WTC11 (cell line): ENCODE measurements at regions not wholly inside any gene's neighbourhood (a gene's known extent, or its start where the extent isn't known, plus 50 kb on each side); places are given as distances from the start of the nearest gene placed in this dataset.

Experiments
- ATAC-seq: fragments of 200-7000 bp; cut with Tn5 transposase; 2 replicates; pipeline ENCODE4 v1.10.0; 2021; ENCODE audit warnings: mild to moderate bottlenecking, moderate library complexity
- CTCF ChIA-PET: fragments of 300-600 bp; sonication (Branson Sonifier 250); formaldehyde crosslinking; loops from one replicate; lab custom pipeline; 2021; ENCODE audit warnings: antibody characterized with exemption; lab: Charles Lee
- POLR2A ChIA-PET: fragments of 350-600 bp; sonication (Branson Sonifier 250); formaldehyde crosslinking; loops from one replicate; lab custom pipeline; 2021; ENCODE audit warnings: antibody characterized with exemption; lab: Charles Lee
- DNase-seq: peaks from one replicate; pipeline ENCODE4 v3.0.0; 2021; ENCODE audit warnings: low spot score
- H3K27ac Mint-ChIP-seq: 2 replicates; pipeline ENCODE4 v1.8.0; 2021; ENCODE audit warnings: mixed read lengths
- H3K27me3 Mint-ChIP-seq: 2 replicates; pipeline ENCODE4 v1.8.0; 2021; ENCODE audit warnings: low read depth, mild to moderate bottlenecking, moderate library complexity, mixed read lengths
- H3K36me3 Mint-ChIP-seq: 2 replicates; pipeline ENCODE4 v1.8.0; 2021; ENCODE audit warnings: mixed read lengths
- H3K4me1 Mint-ChIP-seq: 2 replicates; pipeline ENCODE4 v1.8.0; 2022; ENCODE audit warnings: mixed read lengths
- H3K4me3 Mint-ChIP-seq: 2 replicates; pipeline ENCODE4 v1.8.0; 2021; ENCODE audit warnings: mild to moderate bottlenecking, moderate library complexity, mixed read lengths
- H3K9me3 Mint-ChIP-seq: 2 replicates; pipeline ENCODE4 v1.8.0; 2021; ENCODE audit warnings: mixed read lengths
- ARID4B ChIP-seq: sonication (generic); formaldehyde crosslinking; IDR thresholded peaks from 2 replicates; pipeline ENCODE4 v1.8.0; 2023; ENCODE audit warnings: missing genetic modification reagents, mild to moderate bottlenecking, borderline replicate concordance
- E2F1 ChIP-seq: sonication (generic); formaldehyde crosslinking; IDR thresholded peaks from 2 replicates; pipeline ENCODE4 v1.8.0; 2022; ENCODE audit warnings: mild to moderate bottlenecking, missing genetic modification reagents
- FOXJ3 ChIP-seq: sonication (generic); formaldehyde crosslinking; IDR thresholded peaks from 2 replicates; pipeline ENCODE4 v1.9.0; 2021; ENCODE audit warnings: missing genetic modification reagents, mild to moderate bottlenecking, borderline replicate concordance
- GRHL2 ChIP-seq: fragments of 250-450 bp; sonication (Bioruptor Pico); IDR thresholded peaks from 2 replicates; pipeline ENCODE4 v1.8.0; 2022; ENCODE audit warnings: mild to moderate bottlenecking, moderate library complexity; ENCODE audit not compliant: insufficient replicate concordance, severe bottlenecking
- MLX ChIP-seq: sonication (generic); formaldehyde crosslinking; IDR thresholded peaks from 2 replicates; pipeline ENCODE4 v1.8.1; 2023; ENCODE audit warnings: mild to moderate bottlenecking, missing genetic modification reagents, moderate library complexity
- NFATC4 ChIP-seq: fragments of 250-450 bp; sonication (Bioruptor Pico); IDR thresholded peaks from 2 replicates; pipeline ENCODE4 v1.9.0; 2021; ENCODE audit warnings: mild to moderate bottlenecking
- NFYB ChIP-seq: sonication (generic); formaldehyde crosslinking; conservative IDR thresholded peaks from 2 replicates; pipeline ENCODE4 v1.8.0; 2022; ENCODE audit warnings: low read depth, missing genetic modification reagents
- PRRX2 ChIP-seq: fragments of 250-450 bp; sonication (Bioruptor Pico); IDR thresholded peaks from 2 replicates; pipeline ENCODE4 v1.8.0; 2021; ENCODE audit warnings: mild to moderate bottlenecking
- ZNF121 ChIP-seq: sonication (generic); formaldehyde crosslinking; IDR thresholded peaks from 2 replicates; pipeline ENCODE4 v1.8.0; 2023; ENCODE audit warnings: missing genetic modification reagents
- ZNF317 ChIP-seq: sonication (generic); formaldehyde crosslinking; IDR thresholded peaks from 2 replicates; pipeline ENCODE4 v1.8.1; 2023; ENCODE audit warnings: low read depth, mild to moderate bottlenecking, moderate library complexity, missing genetic modification reagents, borderline replicate concordance
- ZNF671 ChIP-seq: fragments of 250-450 bp; sonication (Bioruptor Pico); IDR thresholded peaks from 2 replicates; pipeline ENCODE4 v1.8.0; 2021; ENCODE audit warnings: mild to moderate bottlenecking
- TF ChIP-seq, protein P1 (sequence below): sonication (generic); formaldehyde crosslinking; IDR thresholded peaks from 2 replicates; pipeline ENCODE4 v1.8.1; 2023; ENCODE audit warnings: mild to moderate bottlenecking, missing genetic modification reagents
- TF ChIP-seq, protein P2 (sequence below): sonication (generic); formaldehyde crosslinking; IDR thresholded peaks from 2 replicates; pipeline ENCODE4 v1.8.1; 2023; ENCODE audit warnings: mild to moderate bottlenecking, missing genetic modification reagents, borderline replicate concordance

DNA sequence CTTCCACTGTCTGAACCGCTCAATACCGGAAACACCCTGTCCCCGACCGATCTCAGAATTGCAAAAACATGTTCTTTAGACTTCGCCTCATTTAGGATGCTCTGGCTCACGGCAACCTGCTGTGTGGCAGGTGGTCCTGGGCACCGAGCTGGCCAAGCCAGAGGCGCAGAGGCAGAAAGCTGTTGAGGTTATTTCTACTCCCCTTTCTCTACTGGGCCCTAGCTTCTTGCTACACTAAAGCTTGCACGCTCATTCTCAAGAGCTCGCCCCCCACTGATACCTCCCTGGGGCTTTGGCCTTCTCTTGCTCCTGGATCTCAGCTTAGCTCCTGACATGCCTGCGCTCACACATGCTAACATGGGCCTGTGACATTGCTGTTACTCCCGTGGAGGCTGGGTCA lies 417.4 kb downstream of the LPIN1 start (continued):
- TF ChIP-seq ARID4B (CRISPR knock-in tag) (no peak), ZNF671 (CRISPR knock-in tag) (no peak), ZNF317 (no peak), E2F1 (CRISPR knock-in tag) (no peak), NFATC4 (no peak), MLX (CRISPR knock-in tag) (no peak)
- TF ChIP-seq, protein P1, sequence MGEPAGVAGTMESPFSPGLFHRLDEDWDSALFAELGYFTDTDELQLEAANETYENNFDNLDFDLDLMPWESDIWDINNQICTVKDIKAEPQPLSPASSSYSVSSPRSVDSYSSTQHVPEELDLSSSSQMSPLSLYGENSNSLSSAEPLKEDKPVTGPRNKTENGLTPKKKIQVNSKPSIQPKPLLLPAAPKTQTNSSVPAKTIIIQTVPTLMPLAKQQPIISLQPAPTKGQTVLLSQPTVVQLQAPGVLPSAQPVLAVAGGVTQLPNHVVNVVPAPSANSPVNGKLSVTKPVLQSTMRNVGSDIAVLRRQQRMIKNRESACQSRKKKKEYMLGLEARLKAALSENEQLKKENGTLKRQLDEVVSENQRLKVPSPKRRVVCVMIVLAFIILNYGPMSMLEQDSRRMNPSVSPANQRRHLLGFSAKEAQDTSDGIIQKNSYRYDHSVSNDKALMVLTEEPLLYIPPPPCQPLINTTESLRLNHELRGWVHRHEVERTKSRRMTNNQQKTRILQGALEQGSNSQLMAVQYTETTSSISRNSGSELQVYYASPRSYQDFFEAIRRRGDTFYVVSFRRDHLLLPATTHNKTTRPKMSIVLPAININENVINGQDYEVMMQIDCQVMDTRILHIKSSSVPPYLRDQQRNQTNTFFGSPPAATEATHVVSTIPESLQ (CRISPR knock-in tag) = no peak

GRCh38 chr2:12164689-12165088 lies 418.3 kb downstream of the LPIN1 start:
- ATAC-seq (no peak), DNase-seq (no peak)
- ChIA-PET POLR2A (no interaction called here), CTCF (no interaction called here)
- Mint-ChIP-seq H3K36me3 (no peaks in the 10 kb centered on the region), H3K4me3 (no peak overlapping the region), H3K9me3 (no peaks in the 10 kb centered on the region), H3K4me1 (peaks cover 12% of the 10 kb centered on the region; the same call in 1 of the 2 replicates), H3K27ac (no peak overlapping the region), H3K27me3 (no peaks in the 10 kb centered on the region; the same call in 1 of the 2 replicates)
- TF ChIP-seq, protein P2, sequence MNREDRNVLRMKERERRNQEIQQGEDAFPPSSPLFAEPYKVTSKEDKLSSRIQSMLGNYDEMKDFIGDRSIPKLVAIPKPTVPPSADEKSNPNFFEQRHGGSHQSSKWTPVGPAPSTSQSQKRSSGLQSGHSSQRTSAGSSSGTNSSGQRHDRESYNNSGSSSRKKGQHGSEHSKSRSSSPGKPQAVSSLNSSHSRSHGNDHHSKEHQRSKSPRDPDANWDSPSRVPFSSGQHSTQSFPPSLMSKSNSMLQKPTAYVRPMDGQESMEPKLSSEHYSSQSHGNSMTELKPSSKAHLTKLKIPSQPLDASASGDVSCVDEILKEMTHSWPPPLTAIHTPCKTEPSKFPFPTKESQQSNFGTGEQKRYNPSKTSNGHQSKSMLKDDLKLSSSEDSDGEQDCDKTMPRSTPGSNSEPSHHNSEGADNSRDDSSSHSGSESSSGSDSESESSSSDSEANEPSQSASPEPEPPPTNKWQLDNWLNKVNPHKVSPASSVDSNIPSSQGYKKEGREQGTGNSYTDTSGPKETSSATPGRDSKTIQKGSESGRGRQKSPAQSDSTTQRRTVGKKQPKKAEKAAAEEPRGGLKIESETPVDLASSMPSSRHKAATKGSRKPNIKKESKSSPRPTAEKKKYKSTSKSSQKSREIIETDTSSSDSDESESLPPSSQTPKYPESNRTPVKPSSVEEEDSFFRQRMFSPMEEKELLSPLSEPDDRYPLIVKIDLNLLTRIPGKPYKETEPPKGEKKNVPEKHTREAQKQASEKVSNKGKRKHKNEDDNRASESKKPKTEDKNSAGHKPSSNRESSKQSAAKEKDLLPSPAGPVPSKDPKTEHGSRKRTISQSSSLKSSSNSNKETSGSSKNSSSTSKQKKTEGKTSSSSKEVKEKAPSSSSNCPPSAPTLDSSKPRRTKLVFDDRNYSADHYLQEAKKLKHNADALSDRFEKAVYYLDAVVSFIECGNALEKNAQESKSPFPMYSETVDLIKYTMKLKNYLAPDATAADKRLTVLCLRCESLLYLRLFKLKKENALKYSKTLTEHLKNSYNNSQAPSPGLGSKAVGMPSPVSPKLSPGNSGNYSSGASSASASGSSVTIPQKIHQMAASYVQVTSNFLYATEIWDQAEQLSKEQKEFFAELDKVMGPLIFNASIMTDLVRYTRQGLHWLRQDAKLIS (CRISPR knock-in tag) = no peak
- TF ChIP-seq, protein P1 (CRISPR knock-in tag) = no peak
- TF ChIP-seq GRHL2 (no peak), NFYB (CRISPR knock-in tag) (no peak), ZNF121 (CRISPR knock-in tag) (no peak), FOXJ3 (CRISPR knock-in tag) (no peak), PRRX2 (no peak)
